Body of pancreas (tissue), 4 donors: ENCODE measurements at regions not wholly inside any gene's neighbourhood (a gene's known extent, or its start where the extent isn't known, plus 50 kb on each side); places are given as distances from the start of the nearest gene placed in this dataset.

Experiments used
- ATAC-seq: fragments of 150-250 bp; one replicate; pipeline ENCODE4 v1.9.1; 2016
- DNase-seq, 4 donors: peaks; one replicate each; pipeline ENCODE4 v3.0.0-alpha.2; 2019
- H3K27ac ChIP-seq, 4 donors: fragments of 200-600 bp; sonication (generic); 1 replicate in 3 of 4; 2 replicates in 1 of 4; pipeline versions ENCODE4 v1.5.1 to v1.6.1; 2016 to 2019; ENCODE audit warnings: mild to moderate bottlenecking in 1 of 4, mixed read lengths in 1 of 4, moderate library complexity in 1 of 4
- H3K27me3 ChIP-seq, 2 donors: fragments of 200-600 bp; sonication (generic); one replicate each; pipeline ENCODE4 v1.6.0; 2016; ENCODE audit warnings: mild to moderate bottlenecking in 1 of 2
- H3K36me3 ChIP-seq, 2 donors: fragments of 200-600 bp; sonication (generic); replicated peaks in 1 of 2; 2 replicates each; pipeline ENCODE4 v1.5.1; 2016; ENCODE audit warnings: low read depth in 2 of 2; ENCODE audit not compliant: insufficient read depth in 1 of 2
- H3K4me1 ChIP-seq: fragments of 200-600 bp; sonication (generic); one replicate; pipeline ENCODE4 v1.6.0; 2016
- H3K4me3 ChIP-seq, 2 donors: fragments of 200-600 bp; sonication (generic); 1 replicate in 1 of 2; 2 replicates in 1 of 2; pipeline ENCODE4 v1.5.1; 2016 to 2019
- H3K9me3 ChIP-seq, 3 donors: fragments of 200-600 bp; sonication (generic); 1 replicate in 2 of 3; 2 replicates in 1 of 3; pipeline ENCODE4 v1.5.1; 2016
- CTCF ChIP-seq, 7 experiments: fragments of 450-650 bp in 4 of 7; fragments of 200-600 bp in 3 of 7; sonication (generic) in 3 of 7; IDR thresholded peaks; one replicate each; pipeline ENCODE4 v1.5.1; 2016 to 2019; ENCODE audit warnings: antibody characterized with exemption in 7 of 7
- POLR2A ChIP-seq, 3 donors: fragments of 450-650 bp; IDR thresholded peaks; one replicate each; pipeline ENCODE4 v1.6.1; 2016; ENCODE audit warnings: antibody characterized with exemption in 3 of 3, mild to moderate bottlenecking in 2 of 3
- WGBS, 2 donors: methylation state at CpG; one replicate each; pipeline ENCODE4 v1.1.5; 2017; 5-methylcytosine and 5-hydroxymethylcytosine counted together
- intact Hi-C: fragments of 100-400 bp; cut with DNase I; formaldehyde crosslinking; loops from one replicate; pipeline ENCODE4 v1.15.1; 2023

- DNase-seq (no peak), ATAC-seq (no peak)
- no peaks in the 10 kb centered on the region for H3K27me3 ChIP-seq
- H3K4me1 ChIP-seq, result no peaks in the 10 kb centered on the region
- intact Hi-C loops, result no loop called here
- 41 to 64% methylated on average over 13 to 21 of the region's 21 CpGs for WGBS, 2 donors
- H3K4me3 ChIP-seq, result no peak overlapping the region
- TF ChIP-seq POLR2A (IDR thresholded peaks at IDR 0.05), result no peak
- no peak for TF ChIP-seq CTCF (IDR thresholded peaks at IDR 0.05)
- peaks cover 0 to 4% (median 0%) of the 10 kb centered on the region in 3 donors for H3K9me3 ChIP-seq
- no peaks in the 10 kb centered on the region for H3K36me3 ChIP-seq
- H3K27ac ChIP-seq, result no peak overlapping the region
Observed at GRCh38 chr16:26816885-26817571, 249.7 kb upstream of the C16orf82 start.

DNA sequence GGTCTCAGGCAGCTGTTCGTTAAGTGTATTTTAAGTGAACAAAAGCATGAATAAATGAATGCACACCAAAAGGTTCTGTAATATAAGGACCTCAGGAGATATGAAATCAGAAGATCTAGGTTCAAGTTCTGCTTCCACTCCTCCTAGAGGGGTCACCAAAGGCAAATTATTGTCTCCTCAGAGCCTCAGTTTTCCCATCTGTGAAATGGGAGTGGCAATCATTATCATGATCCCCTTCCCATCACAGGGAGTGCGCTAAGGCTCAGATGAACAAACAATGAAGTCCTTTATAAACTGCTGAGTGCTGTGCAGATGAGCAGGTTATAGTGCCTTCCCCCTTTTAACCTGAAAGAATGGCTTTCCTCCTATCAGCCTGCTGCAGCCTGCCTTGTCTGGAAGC lies 248.3 kb upstream of the C16orf82 start:
- intact Hi-C loops, result no loop called here
- Histone ChIP-seq H3K9me3 (peaks cover 0 to 3% (median 0%) of the 10 kb centered on the region in 3 donors), H3K36me3 (no peaks in the 10 kb centered on the region), H3K27me3 (no peaks in the 10 kb centered on the region), H3K4me1 (no peaks in the 10 kb centered on the region), H3K27ac (no peak overlapping the region), H3K4me3 (no peak overlapping the region)
- 53 to 68% methylated on average over 2 of the region's 2 CpGs for WGBS, 2 donors
- TF ChIP-seq CTCF (IDR thresholded peaks at IDR 0.05) (no peak), POLR2A (IDR thresholded peaks at IDR 0.05) (no peak)
- ATAC-seq (no peak), DNase-seq (no peak)

GRCh38 chr16:26824469-26824868 lies 242.3 kb upstream of the C16orf82 start:
- no peaks in the 10 kb centered on the region for H3K36me3 ChIP-seq
- no peak overlapping the region for H3K27ac ChIP-seq
- no peaks in the 10 kb centered on the region for H3K9me3 ChIP-seq
- no peak overlapping the region for H3K4me3 ChIP-seq
- DNase-seq (no peak), ATAC-seq (no peak)
- no peaks in the 10 kb centered on the region for H3K27me3 ChIP-seq
- H3K4me1 ChIP-seq, result no peaks in the 10 kb centered on the region
- intact Hi-C loops, result no loop called here
- TF ChIP-seq POLR2A (IDR thresholded peaks at IDR 0.05) (no peak), CTCF (IDR thresholded peaks at IDR 0.05) (no peak)
- WGBS, 2 donors, result 66 to 71% methylated on average over 9 of the region's 9 CpGs

GRCh38 chr16:26826500-26826899 lies 240.2 kb upstream of the C16orf82 start:
- TF ChIP-seq CTCF (IDR thresholded peaks at IDR 0.05), result no peak
- TF ChIP-seq POLR2A (IDR thresholded peaks at IDR 0.05), result no peak
- Histone ChIP-seq H3K9me3 (no peaks in the 10 kb centered on the region), H3K27me3 (no peaks in the 10 kb centered on the region), H3K27ac (no peak overlapping the region), H3K36me3 (no peaks in the 10 kb centered on the region), H3K4me1 (no peaks in the 10 kb centered on the region), H3K4me3 (no peak overlapping the region)
- DNase-seq (no peak), ATAC-seq (no peak)
- intact Hi-C loops, result no loop called here
- WGBS, 2 donors, result 39 to 44% methylated on average over 4 of the region's 4 CpGs

GRCh38 chr16:26827386-26827785 lies 239.3 kb upstream of the C16orf82 start:
- 59 to 81% methylated on average over 4 of the region's 4 CpGs for WGBS, 2 donors
- DNase-seq, result no peak

More at GRCh38 chr16:26827386-26827785, 239.3 kb upstream of the C16orf82 start:
- H3K36me3 ChIP-seq, result no peaks in the 10 kb centered on the region
- no peak overlapping the region for H3K4me3 ChIP-seq
- intact Hi-C loops, result no loop called here
- TF ChIP-seq CTCF (IDR thresholded peaks at IDR 0.05) (no peak), POLR2A (IDR thresholded peaks at IDR 0.05) (no peak)
- no peaks in the 10 kb centered on the region for H3K4me1 ChIP-seq
- H3K27ac ChIP-seq, result no peak overlapping the region
- ATAC-seq, result no peak
- H3K9me3 ChIP-seq, result no peaks in the 10 kb centered on the region
- H3K27me3 ChIP-seq, result no peaks in the 10 kb centered on the region
